HG03521 (cell line): ENCODE measurements at regions not wholly inside any gene's neighbourhood (a gene's known extent, or its start where the extent isn't known, plus 50 kb on each side); places are given as distances from the start of the nearest gene placed in this dataset.

Source experiments
- ATAC-seq: cut with Tn5 transposase; IDR thresholded peaks from one replicate; pipeline ENCODE4 v1.9.1; 2021; ENCODE audit warnings: mild to moderate bottlenecking, moderate library complexity; ENCODE audit not compliant: unreplicated experiment

- no peak for ATAC-seq
Observed at GRCh38 chr1:69213644-69214043, 354.1 kb upstream of the LRRC7 start.

GRCh38 chr1:69215883-69216282, 351.8 kb upstream of the LRRC7 start:
- ATAC-seq = no peak

- ATAC-seq = no peak
Observed at GRCh38 chr1:69220672-69221071, 347.1 kb upstream of the LRRC7 start.

- ATAC-seq = no peak
Observed at GRCh38 chr1:69221524-69221923, 346.2 kb upstream of the LRRC7 start.

GRCh38 chr1:69223156-69223555, 344.6 kb upstream of the LRRC7 start:
- no peak for ATAC-seq

GRCh38 chr1:69228501-69228900, 339.2 kb upstream of the LRRC7 start:
- no peak for ATAC-seq

- ATAC-seq = no peak
Observed at GRCh38 chr1:69230208-69230607, 337.5 kb upstream of the LRRC7 start.

- no peak for ATAC-seq
Observed at GRCh38 chr1:69233463-69233862, 334.3 kb upstream of the LRRC7 start.

GRCh38 chr1:69244211-69244610, 323.5 kb upstream of the LRRC7 start:
- ATAC-seq = no peak

GRCh38 chr1:69246109-69246508, 321.6 kb upstream of the LRRC7 start:
- ATAC-seq = no peak

GRCh38 chr1:69246710-69247109, 321.0 kb upstream of the LRRC7 start:
- ATAC-seq = no peak

- no peak for ATAC-seq
Observed at GRCh38 chr1:69252696-69253095, 315.0 kb upstream of the LRRC7 start.

- ATAC-seq = no peak
Observed at GRCh38 chr1:69256036-69256435, 311.7 kb upstream of the LRRC7 start.

GRCh38 chr1:69258842-69259241, 308.9 kb upstream of the LRRC7 start:
- ATAC-seq = no peak

- ATAC-seq = no peak
Observed at GRCh38 chr1:69263921-69264391, 303.8 kb upstream of the LRRC7 start.

- no peak for ATAC-seq
Observed at GRCh38 chr1:69269491-69269890, 298.2 kb upstream of the LRRC7 start.

- no peak for ATAC-seq
Observed at GRCh38 chr1:69271587-69272125, 296.1 kb upstream of the LRRC7 start.

GRCh38 chr1:69272684-69273083, 295.0 kb upstream of the LRRC7 start:
- ATAC-seq = no peak

- no peak for ATAC-seq
Observed at GRCh38 chr1:69278923-69279322, 288.8 kb upstream of the LRRC7 start.

- no peak for ATAC-seq
Observed at GRCh38 chr1:69283516-69283915, 284.2 kb upstream of the LRRC7 start.

GRCh38 chr1:69284508-69284907, 283.2 kb upstream of the LRRC7 start:
- no peak for ATAC-seq

GRCh38 chr1:69288416-69288815, 279.3 kb upstream of the LRRC7 start:
- ATAC-seq = no peak

- no peak for ATAC-seq
Observed at GRCh38 chr1:69290291-69290690, 277.4 kb upstream of the LRRC7 start.
